ENCODE measurements at regions not wholly inside any gene's neighbourhood (a gene's known extent, or its start where the extent isn't known, plus 50 kb on each side); places are given as distances from the start of the nearest gene placed in this dataset.

DNA sequence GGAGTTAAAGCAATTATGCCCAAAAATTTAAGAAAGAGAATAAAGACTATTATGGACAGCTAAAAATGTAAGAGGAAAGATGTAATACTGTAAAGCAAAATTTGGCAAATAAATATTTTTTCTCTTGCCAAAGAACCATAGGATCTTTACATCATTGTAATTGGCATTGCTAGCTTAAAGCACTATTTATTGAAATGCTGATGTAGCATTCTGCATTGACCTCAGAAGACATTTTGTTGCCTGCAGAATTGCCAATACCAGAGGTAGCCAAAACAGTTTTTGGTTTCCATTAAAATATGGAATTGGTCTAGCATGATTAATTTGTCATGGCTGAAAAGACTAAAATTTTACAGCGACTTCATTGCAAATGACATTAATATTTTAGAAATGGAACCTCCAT, 191.5 kb upstream of the CHODL start:
- Histone ChIP-seq H3K4me1 (ENCODE audit: control insufficient read depth, insufficient read depth, low read length) (no peaks in the 10 kb centered on the region), H3K27ac (ENCODE audit: extremely low read depth, low read depth, low read length) (no peak overlapping the region), H3K9me3 (ENCODE audit: control insufficient read depth, insufficient read depth, low read depth, low read length) (no peaks in the 10 kb centered on the region), H3K36me3 (ENCODE audit: control insufficient read depth in 2 of 2, insufficient read depth in 1 of 2, low read length in 2 of 2) (no peaks in the 10 kb centered on the region), H3K4me3 (ENCODE audit: low read depth, low read length) (no peak overlapping the region)
- TF ChIP-seq ZNF670 (tag by site-specific recombination; IDR thresholded peaks at IDR 0.05; ENCODE audit: low read depth): no peak
- TF ChIP-seq ZNF792 (tag by site-specific recombination; IDR thresholded peaks at IDR 0.05): no peak
- no peak for TF ChIP-seq SP7 (tag by site-specific recombination; IDR thresholded peaks at IDR 0.05)
- no peak for TF ChIP-seq ZBTB17 (tag by site-specific recombination; IDR thresholded peaks at IDR 0.05)
- TF ChIP-seq ZNF292 (tag by site-specific recombination; IDR thresholded peaks at IDR 0.05; ENCODE audit: borderline replicate concordance, low read depth): no peak
- no peak for TF ChIP-seq KLF17 (tag by site-specific recombination; IDR thresholded peaks at IDR 0.05)
- TF ChIP-seq ZNF521 (tag by site-specific recombination; IDR thresholded peaks at IDR 0.05): no peak
- TF ChIP-seq, protein P1, sequence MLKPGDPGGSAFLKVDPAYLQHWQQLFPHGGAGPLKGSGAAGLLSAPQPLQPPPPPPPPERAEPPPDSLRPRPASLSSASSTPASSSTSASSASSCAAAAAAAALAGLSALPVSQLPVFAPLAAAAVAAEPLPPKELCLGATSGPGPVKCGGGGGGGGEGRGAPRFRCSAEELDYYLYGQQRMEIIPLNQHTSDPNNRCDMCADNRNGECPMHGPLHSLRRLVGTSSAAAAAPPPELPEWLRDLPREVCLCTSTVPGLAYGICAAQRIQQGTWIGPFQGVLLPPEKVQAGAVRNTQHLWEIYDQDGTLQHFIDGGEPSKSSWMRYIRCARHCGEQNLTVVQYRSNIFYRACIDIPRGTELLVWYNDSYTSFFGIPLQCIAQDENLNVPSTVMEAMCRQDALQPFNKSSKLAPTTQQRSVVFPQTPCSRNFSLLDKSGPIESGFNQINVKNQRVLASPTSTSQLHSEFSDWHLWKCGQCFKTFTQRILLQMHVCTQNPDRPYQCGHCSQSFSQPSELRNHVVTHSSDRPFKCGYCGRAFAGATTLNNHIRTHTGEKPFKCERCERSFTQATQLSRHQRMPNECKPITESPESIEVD (tag by site-specific recombination; IDR thresholded peaks at IDR 0.05): no peak
- no peak for TF ChIP-seq ZNF529 (tag by site-specific recombination; IDR thresholded peaks at IDR 0.05; ENCODE audit: insufficient replicate concordance)
- TF ChIP-seq ZXDB (tag by site-specific recombination; IDR thresholded peaks at IDR 0.05): no peak
- TF ChIP-seq ZNF211 (tag by site-specific recombination; IDR thresholded peaks at IDR 0.05; ENCODE audit: low read depth): no peak
- no peak for TF ChIP-seq ZNF280D (tag by site-specific recombination; IDR thresholded peaks at IDR 0.05)
- TF ChIP-seq, protein P2, sequence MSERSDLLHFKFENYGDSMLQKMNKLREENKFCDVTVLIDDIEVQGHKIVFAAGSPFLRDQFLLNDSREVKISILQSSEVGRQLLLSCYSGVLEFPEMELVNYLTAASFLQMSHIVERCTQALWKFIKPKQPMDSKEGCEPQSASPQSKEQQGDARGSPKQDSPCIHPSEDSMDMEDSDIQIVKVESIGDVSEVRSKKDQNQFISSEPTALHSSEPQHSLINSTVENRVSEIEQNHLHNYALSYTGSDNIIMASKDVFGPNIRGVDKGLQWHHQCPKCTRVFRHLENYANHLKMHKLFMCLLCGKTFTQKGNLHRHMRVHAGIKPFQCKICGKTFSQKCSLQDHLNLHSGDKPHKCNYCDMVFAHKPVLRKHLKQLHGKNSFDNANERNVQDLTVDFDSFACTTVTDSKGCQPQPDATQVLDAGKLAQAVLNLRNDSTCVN (tag by site-specific recombination; optimal IDR thresholded peaks at IDR 0.05): no peak
- TF ChIP-seq, protein P3, sequence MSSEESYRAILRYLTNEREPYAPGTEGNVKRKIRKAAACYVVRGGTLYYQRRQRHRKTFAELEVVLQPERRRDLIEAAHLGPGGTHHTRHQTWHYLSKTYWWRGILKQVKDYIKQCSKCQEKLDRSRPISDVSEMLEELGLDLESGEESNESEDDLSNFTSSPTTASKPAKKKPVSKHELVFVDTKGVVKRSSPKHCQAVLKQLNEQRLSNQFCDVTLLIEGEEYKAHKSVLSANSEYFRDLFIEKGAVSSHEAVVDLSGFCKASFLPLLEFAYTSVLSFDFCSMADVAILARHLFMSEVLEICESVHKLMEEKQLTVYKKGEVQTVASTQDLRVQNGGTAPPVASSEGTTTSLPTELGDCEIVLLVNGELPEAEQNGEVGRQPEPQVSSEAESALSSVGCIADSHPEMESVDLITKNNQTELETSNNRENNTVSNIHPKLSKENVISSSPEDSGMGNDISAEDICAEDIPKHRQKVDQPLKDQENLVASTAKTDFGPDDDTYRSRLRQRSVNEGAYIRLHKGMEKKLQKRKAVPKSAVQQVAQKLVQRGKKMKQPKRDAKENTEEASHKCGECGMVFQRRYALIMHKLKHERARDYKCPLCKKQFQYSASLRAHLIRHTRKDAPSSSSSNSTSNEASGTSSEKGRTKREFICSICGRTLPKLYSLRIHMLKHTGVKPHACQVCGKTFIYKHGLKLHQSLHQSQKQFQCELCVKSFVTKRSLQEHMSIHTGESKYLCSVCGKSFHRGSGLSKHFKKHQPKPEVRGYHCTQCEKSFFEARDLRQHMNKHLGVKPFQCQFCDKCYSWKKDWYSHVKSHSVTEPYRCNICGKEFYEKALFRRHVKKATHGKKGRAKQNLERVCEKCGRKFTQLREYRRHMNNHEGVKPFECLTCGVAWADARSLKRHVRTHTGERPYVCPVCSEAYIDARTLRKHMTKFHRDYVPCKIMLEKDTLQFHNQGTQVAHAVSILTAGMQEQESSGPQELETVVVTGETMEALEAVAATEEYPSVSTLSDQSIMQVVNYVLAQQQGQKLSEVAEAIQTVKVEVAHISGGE (tag by site-specific recombination; conservative IDR thresholded peaks at IDR 0.05; ENCODE audit: low read depth): no peak
- TF ChIP-seq, protein P4, sequence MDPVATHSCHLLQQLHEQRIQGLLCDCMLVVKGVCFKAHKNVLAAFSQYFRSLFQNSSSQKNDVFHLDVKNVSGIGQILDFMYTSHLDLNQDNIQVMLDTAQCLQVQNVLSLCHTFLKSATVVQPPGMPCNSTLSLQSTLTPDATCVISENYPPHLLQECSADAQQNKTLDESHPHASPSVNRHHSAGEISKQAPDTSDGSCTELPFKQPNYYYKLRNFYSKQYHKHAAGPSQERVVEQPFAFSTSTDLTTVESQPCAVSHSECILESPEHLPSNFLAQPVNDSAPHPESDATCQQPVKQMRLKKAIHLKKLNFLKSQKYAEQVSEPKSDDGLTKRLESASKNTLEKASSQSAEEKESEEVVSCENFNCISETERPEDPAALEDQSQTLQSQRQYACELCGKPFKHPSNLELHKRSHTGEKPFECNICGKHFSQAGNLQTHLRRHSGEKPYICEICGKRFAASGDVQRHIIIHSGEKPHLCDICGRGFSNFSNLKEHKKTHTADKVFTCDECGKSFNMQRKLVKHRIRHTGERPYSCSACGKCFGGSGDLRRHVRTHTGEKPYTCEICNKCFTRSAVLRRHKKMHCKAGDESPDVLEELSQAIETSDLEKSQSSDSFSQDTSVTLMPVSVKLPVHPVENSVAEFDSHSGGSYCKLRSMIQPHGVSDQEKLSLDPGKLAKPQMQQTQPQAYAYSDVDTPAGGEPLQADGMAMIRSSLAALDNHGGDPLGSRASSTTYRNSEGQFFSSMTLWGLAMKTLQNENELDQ (tag by site-specific recombination; IDR thresholded peaks at IDR 0.05; ENCODE audit: low read depth): no peak
- TF ChIP-seq, protein P5, sequence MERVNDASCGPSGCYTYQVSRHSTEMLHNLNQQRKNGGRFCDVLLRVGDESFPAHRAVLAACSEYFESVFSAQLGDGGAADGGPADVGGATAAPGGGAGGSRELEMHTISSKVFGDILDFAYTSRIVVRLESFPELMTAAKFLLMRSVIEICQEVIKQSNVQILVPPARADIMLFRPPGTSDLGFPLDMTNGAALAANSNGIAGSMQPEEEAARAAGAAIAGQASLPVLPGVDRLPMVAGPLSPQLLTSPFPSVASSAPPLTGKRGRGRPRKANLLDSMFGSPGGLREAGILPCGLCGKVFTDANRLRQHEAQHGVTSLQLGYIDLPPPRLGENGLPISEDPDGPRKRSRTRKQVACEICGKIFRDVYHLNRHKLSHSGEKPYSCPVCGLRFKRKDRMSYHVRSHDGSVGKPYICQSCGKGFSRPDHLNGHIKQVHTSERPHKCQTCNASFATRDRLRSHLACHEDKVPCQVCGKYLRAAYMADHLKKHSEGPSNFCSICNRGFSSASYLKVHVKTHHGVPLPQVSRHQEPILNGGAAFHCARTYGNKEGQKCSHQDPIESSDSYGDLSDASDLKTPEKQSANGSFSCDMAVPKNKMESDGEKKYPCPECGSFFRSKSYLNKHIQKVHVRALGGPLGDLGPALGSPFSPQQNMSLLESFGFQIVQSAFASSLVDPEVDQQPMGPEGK (tag by site-specific recombination; IDR thresholded peaks at IDR 0.05): no peak
- no peak for TF ChIP-seq ZNF510 (tag by site-specific recombination; IDR thresholded peaks at IDR 0.05; ENCODE audit: insufficient replicate concordance)
- TF ChIP-seq ZNF157 (tag by site-specific recombination; IDR thresholded peaks at IDR 0.05): no peak
- TF ChIP-seq ZNF629 (tag by site-specific recombination; IDR thresholded peaks at IDR 0.05): no peak
- ChIA-PET POLR2A (no interaction called here), CTCF (interaction anchor here (2.1 kb wide), 1 partner anchor 12 kb away, joined by 11 read pairs; no protein-coding TSS in a partner anchor)
